Endometrium (tissue), 2 donors: ENCODE measurements at regions not wholly inside any gene's neighbourhood (a gene's known extent, or its start where the extent isn't known, plus 50 kb on each side); places are given as distances from the start of the nearest gene placed in this dataset.

ENCODE experiments used
- FAIRE-seq: peaks from 2 replicates; lab custom pipeline; 2012; peaks lifted over from hg19 to GRCh38; lab: Jason Lieb, UNC
- donor health status: control.
- donor health status: control.

- FAIRE-seq, result no peak
Observed at GRCh38 chr4:3382251-3382650, 59.5 kb upstream of the HGFAC start.

- FAIRE-seq, result no peak
Observed at GRCh38 chr4:3384391-3384770, 57.4 kb upstream of the HGFAC start.

GRCh38 chr4:3384771-3385710 lies 56.7 kb upstream of the HGFAC start:
- FAIRE-seq, result no peak

GRCh38 chr4:3385711-3386420 lies 55.9 kb upstream of the HGFAC start:
- FAIRE-seq, result no peak

GRCh38 chr4:3386526-3386925 lies 55.2 kb upstream of the HGFAC start:
- FAIRE-seq, result no peak

- FAIRE-seq, result no peak
Observed at GRCh38 chr4:3387154-3387942, 54.4 kb upstream of the HGFAC start.

- FAIRE-seq, result peak; percentile 61
Observed at GRCh38 chr4:3387943-3388361, 53.8 kb upstream of the HGFAC start.

- FAIRE-seq, result no peak
Observed at GRCh38 chr4:3388471-3389232, 53.1 kb upstream of the HGFAC start.

GRCh38 chr4:3389233-3390215 lies 52.2 kb upstream of the HGFAC start:
- no peak for FAIRE-seq

GRCh38 chr4:3390288-3390811 lies 51.4 kb upstream of the HGFAC start:
- FAIRE-seq, result no peak

- no peak for FAIRE-seq
Observed at GRCh38 chr4:3391422-3391821, 50.3 kb upstream of the HGFAC start.
